Right lobe of liver (tissue), 6 donors: ENCODE measurements at regions not wholly inside any gene's neighbourhood (a gene's known extent, or its start where the extent isn't known, plus 50 kb on each side); places are given as distances from the start of the nearest gene placed in this dataset.

Experiments
- ATAC-seq, 4 donors: fragments of 200-7000 bp; cut with Tn5 transposase; one replicate each; pipeline ENCODE4 v1.9.1; 2020; ENCODE audit warnings: mild to moderate bottlenecking in 4 of 4, moderate library complexity in 4 of 4
- DNase-seq, 3 donors: peaks; one replicate each; pipeline ENCODE4 v3.0.0-alpha.2; 2020
- H3K27ac ChIP-seq, 3 donors: fragments of 200-600 bp; one replicate each; pipeline ENCODE4 v1.8.0; 2022
- H3K27me3 ChIP-seq, 2 donors: fragments of 200-600 bp; one replicate each; pipeline ENCODE4 v1.8.0; 2022
- H3K36me3 ChIP-seq, 4 donors: fragments of 200-600 bp; sonication (generic) in 1 of 4; one replicate each; pipeline versions ENCODE4 v1.5.1 to v1.8.0; 2017 to 2022; ENCODE audit warnings: control low read depth in 1 of 4
- H3K4me1 ChIP-seq, 4 donors: fragments of 200-600 bp; sonication (generic) in 1 of 4; one replicate each; pipeline versions ENCODE4 v1.5.1 to v1.8.0; 2017 to 2022; ENCODE audit warnings: control low read depth in 1 of 4
- H3K4me3 ChIP-seq, 3 donors: fragments of 200-600 bp; one replicate each; pipeline ENCODE4 v1.8.0; 2022
- H3K9me3 ChIP-seq, 4 donors: fragments of 200-600 bp; sonication (generic) in 1 of 4; one replicate each; pipeline versions ENCODE4 v1.5.1 to v1.8.0; 2017 to 2022; ENCODE audit warnings: control low read depth in 1 of 4
- CTCF ChIP-seq, 4 donors: fragments of 200-600 bp in 3 of 4; fragments of 450-650 bp in 1 of 4; IDR thresholded peaks; one replicate each; pipeline versions ENCODE4 v1.5.1 to v1.8.0; 2016 to 2022; ENCODE audit warnings: antibody characterized with exemption in 4 of 4, mild to moderate bottlenecking in 2 of 4
- POLR2A ChIP-seq: fragments of 450-650 bp; IDR thresholded peaks from one replicate; pipeline ENCODE4 v1.6.1; 2017; ENCODE audit warnings: antibody characterized with exemption, mild to moderate bottlenecking
- WGBS: methylation state at CpG from one replicate; pipeline ENCODE4 v1.1.6; 2018; ENCODE audit warnings: low coverage, low lambda C conversion rate; ENCODE audit not compliant: insufficient coverage; ENCODE audit errors: missing lambda C conversion rate; 5-methylcytosine and 5-hydroxymethylcytosine counted together
- intact Hi-C, 2 donors: fragments of 100-400 bp; cut with DNase I; formaldehyde crosslinking; loops; one replicate each; pipeline versions ENCODE4 v1.11.2 to v1.14.1; 2022
- donor health status: DM: no; HTN: yes; CAD: no.
- donor health status: DM: no; HTN: no; CAD: no.
- donor health status: DM: no; HTN: no; CAD: no.
- donor health status: DM: no; HTN: yes; CAD: no.
- donor health status: DM: no; HTN: yes; CAD: no.

- H3K9me3 ChIP-seq = no peaks in the 10 kb centered on the region
- ATAC-seq = no peak
- WGBS = 75% methylated on average over 4 of the region's 4 CpGs
- no peak for TF ChIP-seq CTCF (IDR thresholded peaks at IDR 0.05)
- TF ChIP-seq POLR2A = no peak
- DNase-seq = no peak
- intact Hi-C loops = no loop called here
- H3K4me1 ChIP-seq = no peaks in the 10 kb centered on the region
- no peaks in the 10 kb centered on the region for H3K27me3 ChIP-seq
- no peak overlapping the region for H3K27ac ChIP-seq
- H3K36me3 ChIP-seq = no peaks in the 10 kb centered on the region
- no peak overlapping the region for H3K4me3 ChIP-seq
These were observed 268.2 kb downstream of the SH3GL2 start for GRCh38 chr9:17846948-17847655.

GRCh38 chr9:17847908-17848307, 269.0 kb downstream of the SH3GL2 start:
- no peak for DNase-seq
- 53% methylated on average over 3 of the region's 3 CpGs for WGBS

GRCh38 chr9:17852108-17852507, 273.2 kb downstream of the SH3GL2 start:
- H3K9me3 ChIP-seq = no peaks in the 10 kb centered on the region
- no peak for TF ChIP-seq CTCF (IDR thresholded peaks at IDR 0.05)
- TF ChIP-seq POLR2A = no peak
- no peak overlapping the region for H3K4me3 ChIP-seq
- H3K4me1 ChIP-seq = no peaks in the 10 kb centered on the region
- no peaks in the 10 kb centered on the region for H3K27me3 ChIP-seq
- DNase-seq (no peak), ATAC-seq (no peak)
- no peak overlapping the region for H3K27ac ChIP-seq
- H3K36me3 ChIP-seq = no peaks in the 10 kb centered on the region
- WGBS = 31% methylated on average over 2 of the region's 2 CpGs
- intact Hi-C loops = no loop called here

More at GRCh38 chr9:17847908-17848307, 269.0 kb downstream of the SH3GL2 start:
- intact Hi-C loops = no loop called here
- Histone ChIP-seq H3K9me3 (no peaks in the 10 kb centered on the region), H3K4me1 (no peaks in the 10 kb centered on the region), H3K4me3 (no peak overlapping the region), H3K27me3 (no peaks in the 10 kb centered on the region), H3K27ac (no peak overlapping the region), H3K36me3 (no peaks in the 10 kb centered on the region)
- TF ChIP-seq CTCF (IDR thresholded peaks at IDR 0.05) = no peak
- no peak for TF ChIP-seq POLR2A
- no peak for ATAC-seq

- no peaks in the 10 kb centered on the region for H3K36me3 ChIP-seq
- H3K9me3 ChIP-seq = no peaks in the 10 kb centered on the region
- intact Hi-C loops = no loop called here
- H3K27ac ChIP-seq = no peak overlapping the region
- no peaks in the 10 kb centered on the region for H3K27me3 ChIP-seq
- TF ChIP-seq POLR2A (no peak), CTCF (IDR thresholded peaks at IDR 0.05) (no peak)
- H3K4me3 ChIP-seq = no peak overlapping the region
- H3K4me1 ChIP-seq = no peaks in the 10 kb centered on the region
- ATAC-seq = no peak
- WGBS = 50% methylated on average over 1 of the region's 1 CpG
- no peak for DNase-seq
These were observed 275.6 kb downstream of the SH3GL2 start for GRCh38 chr9:17854487-17854886.

GRCh38 chr9:17856995-17857394, 278.1 kb downstream of the SH3GL2 start:
- no peaks in the 10 kb centered on the region for H3K27me3 ChIP-seq
- H3K4me3 ChIP-seq = no peak overlapping the region
- H3K36me3 ChIP-seq = no peaks in the 10 kb centered on the region
- TF ChIP-seq CTCF (IDR thresholded peaks at IDR 0.05) (no peak), POLR2A (no peak)
- no peaks in the 10 kb centered on the region for H3K9me3 ChIP-seq
- H3K4me1 ChIP-seq = no peaks in the 10 kb centered on the region
- no peak overlapping the region for H3K27ac ChIP-seq
- no peak for DNase-seq
- ATAC-seq = no peak
- intact Hi-C loops = no loop called here
- 79% methylated on average over 3 of the region's 3 CpGs for WGBS
